Head of caudate nucleus (tissue), 42 donors: ENCODE measurements at regions not wholly inside any gene's neighbourhood (a gene's known extent, or its start where the extent isn't known, plus 50 kb on each side); places are given as distances from the start of the nearest gene placed in this dataset.

Experiments used
- DNase-seq, 42 donors: peaks; one replicate each; pipeline versions ENCODE4 v3.0.0 to v3.0.0-alpha.2; 2020 to 2021; ENCODE audit warnings: mixed read lengths in 7 of 42
- intact Hi-C: fragments of 100-400 bp; cut with DNase I; formaldehyde crosslinking; loops from one replicate; pipeline ENCODE4 v1.15.0; 2022

DNA sequence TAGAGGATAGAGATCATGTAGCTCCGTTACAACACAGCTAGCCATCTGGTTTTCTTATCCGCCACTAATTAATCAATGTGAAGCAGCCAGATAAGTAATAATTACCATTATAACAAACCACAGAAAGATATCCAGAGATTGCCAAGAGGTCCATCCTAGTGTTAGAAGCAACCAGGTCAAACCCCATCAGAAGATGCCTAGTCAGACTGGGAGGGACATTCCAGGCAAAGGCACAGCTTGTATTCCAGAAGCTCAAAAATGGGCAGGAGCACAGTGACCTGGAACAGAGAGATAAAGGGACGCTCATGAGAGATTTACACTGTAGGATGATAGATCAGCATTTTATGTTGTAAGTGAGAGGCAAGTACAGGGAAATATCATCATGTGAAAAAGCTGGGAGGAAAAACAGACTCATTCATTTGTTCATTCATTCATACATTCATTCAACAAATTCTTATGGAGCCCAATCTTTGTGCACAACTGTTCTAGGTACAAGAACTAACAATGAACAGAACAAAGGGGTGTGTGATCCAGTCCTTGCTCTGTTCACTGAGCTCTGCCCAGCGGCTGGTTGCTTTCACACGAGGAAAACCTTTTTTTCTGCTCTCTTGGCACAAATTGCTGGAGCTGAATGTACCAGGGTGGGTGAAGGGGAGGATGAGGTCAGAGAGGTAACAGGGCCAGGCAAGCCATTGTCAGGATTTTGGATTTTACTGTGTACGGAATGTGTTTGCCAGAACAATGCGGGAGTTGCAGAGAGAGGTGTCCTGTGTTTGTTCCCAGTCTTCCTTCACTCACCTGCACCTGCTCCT is 240.8 kb upstream of the FGGY start:
- DNase-seq: peak in 1 of 42 donors; percentile 37
- intact Hi-C loops: no loop called here

DNA sequence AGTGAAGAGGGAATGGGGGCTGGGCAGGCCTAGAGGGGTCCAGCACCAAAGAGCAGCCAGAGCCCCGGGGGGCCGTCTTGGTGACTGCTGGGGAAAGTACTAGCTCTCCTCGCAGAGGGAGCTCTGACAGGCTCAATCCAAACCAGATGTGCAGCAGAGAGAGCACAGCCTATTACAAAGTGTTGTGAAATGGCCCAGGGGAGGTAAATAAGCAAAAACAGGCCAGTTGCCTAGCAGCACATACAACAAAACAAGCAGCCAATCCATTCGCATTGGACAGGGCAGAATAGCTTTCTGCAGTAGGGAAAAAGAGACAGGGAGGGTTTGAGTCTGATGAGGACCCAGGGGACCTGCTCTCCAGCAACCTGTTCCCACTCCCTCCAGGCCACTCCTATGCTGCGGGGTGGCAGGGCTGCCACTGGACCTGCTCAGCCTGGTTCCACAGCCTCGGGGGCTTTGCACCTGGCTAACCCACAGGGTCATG is 239.6 kb upstream of the FGGY start:
- DNase-seq: no peak

DNA sequence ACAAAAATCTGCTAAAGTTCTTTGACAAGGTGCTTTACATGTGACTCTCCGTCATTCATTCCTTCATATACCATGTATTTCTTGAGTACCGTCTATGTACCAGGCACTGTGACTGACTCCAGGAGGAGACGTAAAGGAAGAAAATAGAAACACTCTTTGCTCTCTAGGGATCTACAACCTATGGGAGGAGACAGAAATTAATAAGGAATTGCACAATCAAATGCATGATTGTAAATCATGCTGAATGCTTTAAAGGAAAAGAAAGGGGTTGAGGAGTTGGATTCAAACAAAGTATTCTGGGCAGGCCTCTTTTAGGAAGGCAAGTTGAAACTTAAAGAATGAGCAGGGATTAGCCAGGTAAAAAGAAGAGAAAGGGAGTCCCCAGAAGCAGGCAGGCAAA is 239.1 kb upstream of the FGGY start:
- intact Hi-C loops: no loop called here
- DNase-seq: no peak

More for the DNA sequence above, 239.6 kb upstream of the FGGY start:
- intact Hi-C loops: no loop called here

DNA sequence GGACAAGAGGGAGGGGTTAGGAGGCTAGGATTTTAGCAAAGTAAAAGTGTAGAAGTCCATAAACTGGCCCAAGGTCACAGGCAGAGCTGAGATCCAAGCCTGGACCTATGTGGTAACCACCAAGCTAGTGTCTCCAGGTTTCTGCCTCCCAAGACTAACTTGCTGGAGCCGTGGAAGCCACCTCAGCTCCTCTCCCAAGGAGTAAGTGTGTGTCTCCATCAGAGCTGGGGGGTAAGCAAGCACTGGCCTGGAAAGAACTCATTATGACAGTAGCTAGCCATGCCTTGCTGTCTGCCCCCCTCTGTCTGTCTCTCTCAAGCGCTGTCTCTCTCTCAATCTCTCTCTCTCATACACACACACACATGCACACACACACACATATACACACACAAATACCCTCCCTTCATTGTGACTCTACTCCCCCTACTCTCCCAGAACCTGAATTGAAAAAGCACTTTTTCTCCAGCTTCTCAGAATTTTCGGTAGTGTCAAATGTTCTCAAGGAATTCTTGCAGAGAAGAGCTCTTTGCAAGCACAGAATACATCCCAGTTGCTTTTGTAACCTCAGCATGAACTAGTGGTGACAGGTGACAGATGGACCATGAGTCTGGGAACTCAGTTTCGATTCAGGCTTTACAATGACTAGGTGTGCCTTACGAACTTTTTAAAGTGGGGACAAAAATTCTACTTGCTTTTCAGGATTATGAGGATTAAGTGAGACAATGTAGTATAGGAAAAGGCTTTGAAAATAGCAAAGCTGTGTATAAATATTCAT is 238.0 kb upstream of the FGGY start:
- no peak for DNase-seq
- intact Hi-C loops: no loop called here

DNA sequence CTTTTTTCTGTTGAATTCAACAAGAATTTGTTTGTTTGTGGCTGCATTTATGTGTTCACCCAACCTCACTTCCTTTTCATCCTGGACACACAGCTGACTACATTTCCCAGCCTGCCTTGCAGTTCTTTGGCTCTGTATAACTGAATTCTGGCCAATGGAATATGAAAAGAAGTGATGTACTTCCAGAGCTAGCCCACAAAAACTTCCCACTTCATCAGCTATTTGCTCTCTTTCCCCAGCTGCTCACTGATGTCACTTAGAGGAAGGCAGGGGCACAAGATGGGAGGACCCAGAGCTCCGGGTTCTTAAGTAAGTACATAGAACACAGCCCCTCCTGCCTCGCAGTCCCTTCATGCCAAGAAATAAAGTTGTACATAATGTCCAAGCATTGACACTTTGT is 235.0 kb upstream of the FGGY start:
- intact Hi-C loops: no loop called here
- DNase-seq: peak in 11 of 42 donors; percentile 9 to 55 (median 22)

DNA sequence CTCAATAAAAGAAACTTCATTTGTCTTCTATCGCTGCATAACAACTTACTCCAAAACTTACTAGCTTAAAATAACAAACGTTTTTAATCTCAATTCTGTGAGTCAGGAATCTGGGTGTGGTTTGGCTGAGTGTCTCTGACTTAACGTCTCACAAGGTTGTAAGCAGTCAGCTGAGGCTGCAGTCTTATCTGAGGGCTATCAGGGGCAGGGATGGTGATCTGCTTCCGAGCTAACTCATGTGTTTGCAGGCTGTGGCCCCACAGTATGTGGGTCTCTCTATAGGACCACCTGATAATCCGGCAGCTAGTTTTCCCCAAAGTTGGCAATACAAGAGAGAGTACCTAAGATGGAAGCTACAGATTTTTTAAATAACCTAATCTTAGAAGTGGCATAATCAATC is 234.2 kb upstream of the FGGY start:
- DNase-seq: no peak
- intact Hi-C loops: no loop called here

DNA sequence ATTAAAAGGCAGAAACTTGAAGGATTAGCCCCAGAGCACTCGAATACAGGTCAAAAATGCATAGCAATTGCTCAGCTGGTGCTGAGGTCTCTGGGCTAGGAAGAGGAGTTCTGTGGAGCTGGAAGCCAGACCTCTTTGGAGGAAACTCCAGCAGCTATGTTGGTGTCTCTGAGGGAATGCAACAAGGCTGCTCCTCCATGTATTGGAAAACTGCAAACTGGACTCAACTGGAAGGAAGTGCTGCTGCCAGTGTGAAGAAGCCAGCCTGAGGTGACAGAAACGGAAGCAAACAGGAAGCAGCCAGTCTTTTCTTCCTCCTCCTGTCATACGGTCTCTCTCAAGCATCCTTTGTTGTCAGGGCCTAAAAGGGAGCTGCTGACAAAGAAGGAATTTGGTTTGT is 233.4 kb upstream of the FGGY start:
- intact Hi-C loops: no loop called here
- DNase-seq: peak in 2 of 42 donors; percentile 8 to 45

DNA sequence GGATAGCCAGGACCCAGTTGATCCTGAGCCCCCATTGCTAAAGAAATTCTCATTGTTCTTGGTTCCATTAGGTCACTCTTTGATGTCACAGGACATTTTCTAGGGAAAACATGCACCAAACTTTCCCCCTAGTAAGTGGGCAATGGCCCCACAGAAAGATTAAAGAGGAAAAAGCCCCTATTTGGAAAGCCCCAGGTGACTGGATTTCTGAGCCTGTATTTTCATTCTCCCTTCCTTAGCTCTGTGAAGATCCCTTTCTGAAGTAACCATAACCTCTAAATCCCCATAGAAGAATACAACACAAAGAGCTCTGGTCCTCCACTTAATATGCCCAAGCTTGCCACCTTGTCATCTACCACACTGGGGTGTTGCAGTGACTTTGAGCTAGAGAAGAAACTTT is 232.3 kb upstream of the FGGY start:
- intact Hi-C loops: no loop called here
- DNase-seq: no peak

DNA sequence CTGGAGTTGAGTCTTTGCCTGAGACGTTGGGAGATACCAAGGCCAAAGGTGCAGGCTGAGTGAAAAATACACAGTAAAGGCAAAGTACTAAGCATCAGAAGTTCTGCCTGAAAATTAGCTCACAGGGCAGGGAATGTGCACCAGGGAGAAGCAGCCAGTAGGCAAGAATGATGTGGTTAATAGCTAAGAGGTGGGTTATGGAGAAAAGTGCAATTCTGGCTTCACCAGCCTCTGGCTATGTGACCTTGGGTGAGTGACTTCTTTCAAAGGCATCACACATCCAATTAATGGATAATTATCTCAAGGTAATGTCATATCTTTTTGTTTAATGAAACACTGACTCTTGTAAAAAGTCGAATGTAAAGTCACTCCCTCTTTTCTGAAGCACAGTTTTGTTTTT is 230.7 kb upstream of the FGGY start:
- intact Hi-C loops: no loop called here

DNA sequence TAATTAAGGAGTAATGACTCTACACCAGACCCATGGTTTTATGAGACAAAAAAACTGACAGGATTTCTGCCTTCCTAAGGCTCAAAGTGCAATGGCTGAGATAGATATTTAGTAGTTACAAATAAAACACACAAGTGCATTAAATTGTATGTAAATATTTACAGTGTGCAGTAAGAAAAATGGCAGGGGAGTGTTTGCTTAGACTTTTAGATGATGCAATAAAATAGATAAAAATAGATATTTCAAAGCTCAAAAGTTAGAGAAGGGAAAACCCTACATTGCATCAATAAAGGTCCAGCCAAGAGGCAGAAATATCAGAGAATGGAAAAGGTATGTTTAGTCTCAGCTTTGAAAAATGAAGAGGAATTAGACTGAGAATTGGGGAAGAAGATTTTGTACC is 226.3 kb upstream of the FGGY start:
- intact Hi-C loops: no loop called here
- no peak for DNase-seq

More for the DNA sequence above, 230.7 kb upstream of the FGGY start:
- no peak for DNase-seq

DNA sequence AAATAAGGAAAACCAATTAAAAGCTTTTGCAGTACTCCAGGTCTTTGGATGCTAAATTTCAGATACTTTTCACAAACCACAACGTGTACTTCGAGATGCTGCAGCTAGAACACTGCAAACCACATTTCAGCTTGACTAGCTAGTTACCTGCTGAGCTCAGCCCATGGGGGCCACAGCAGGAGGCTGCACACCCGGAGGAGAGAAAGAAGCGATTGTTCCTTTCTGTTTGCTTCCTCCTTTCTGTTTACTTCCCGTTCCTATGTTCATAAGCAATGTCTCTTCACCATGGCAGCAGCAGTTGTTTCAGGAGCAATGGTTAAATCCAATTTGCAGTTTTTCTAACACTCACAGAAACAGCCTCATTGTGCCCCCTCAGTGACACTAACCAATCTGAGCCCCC is 225.6 kb upstream of the FGGY start:
- peak in 1 of 42 donors; percentile 30 for DNase-seq
- intact Hi-C loops: no loop called here

DNA sequence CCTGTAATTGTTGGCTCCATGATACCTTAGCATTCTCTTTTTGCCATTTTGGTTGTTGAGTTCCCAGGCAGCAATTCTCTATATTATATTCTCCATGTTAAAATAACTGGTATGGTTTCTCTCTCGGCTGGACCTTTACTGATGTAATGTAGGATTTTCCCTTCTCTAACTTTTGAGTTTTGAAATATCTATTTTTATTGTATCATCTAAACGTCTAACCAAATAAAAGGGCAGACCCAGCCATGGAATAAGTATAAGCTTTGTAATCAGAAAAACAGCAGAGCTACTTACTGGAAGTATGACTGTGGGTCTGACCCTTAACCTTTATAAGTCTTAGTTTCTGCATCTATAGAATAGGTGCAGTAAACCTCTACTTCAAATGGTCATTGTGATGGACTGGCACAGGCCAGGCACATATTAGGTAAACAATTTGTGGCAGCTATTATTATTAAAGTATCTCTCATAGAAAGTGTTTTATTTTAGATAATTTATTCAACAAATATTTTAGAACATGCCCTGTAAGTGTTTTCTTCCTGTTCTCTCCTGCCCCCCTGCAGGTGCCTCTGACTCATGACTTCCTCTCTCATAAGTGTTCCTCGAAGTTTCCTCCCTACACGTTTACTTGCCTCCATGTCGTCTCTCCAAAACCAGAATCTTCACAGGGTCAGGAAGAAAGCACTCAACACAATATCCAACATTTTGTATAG is 224.9 kb upstream of the FGGY start:
- intact Hi-C loops: no loop called here
- no peak for DNase-seq

DNA sequence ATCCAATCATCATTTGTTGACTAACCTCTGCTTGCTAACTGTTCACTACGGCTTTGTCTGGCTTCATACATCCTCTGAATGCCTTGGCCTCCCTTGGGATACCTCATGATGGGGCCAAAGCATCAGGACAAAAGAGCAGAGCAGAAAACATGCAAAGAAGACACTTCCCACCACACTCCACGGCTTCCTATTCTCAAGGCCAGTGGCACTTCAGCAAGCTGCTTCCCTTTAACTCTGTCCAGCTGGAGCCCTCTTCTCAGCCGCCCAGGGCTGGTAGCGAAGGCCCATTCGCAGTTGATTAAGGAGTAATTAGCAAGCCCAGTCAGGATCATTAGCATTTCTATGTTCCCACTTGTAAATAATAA is 224.3 kb upstream of the FGGY start:
- intact Hi-C loops: no loop called here
- DNase-seq: peak in 7 of 42 donors; percentile 12 to 50 (median 18)

DNA sequence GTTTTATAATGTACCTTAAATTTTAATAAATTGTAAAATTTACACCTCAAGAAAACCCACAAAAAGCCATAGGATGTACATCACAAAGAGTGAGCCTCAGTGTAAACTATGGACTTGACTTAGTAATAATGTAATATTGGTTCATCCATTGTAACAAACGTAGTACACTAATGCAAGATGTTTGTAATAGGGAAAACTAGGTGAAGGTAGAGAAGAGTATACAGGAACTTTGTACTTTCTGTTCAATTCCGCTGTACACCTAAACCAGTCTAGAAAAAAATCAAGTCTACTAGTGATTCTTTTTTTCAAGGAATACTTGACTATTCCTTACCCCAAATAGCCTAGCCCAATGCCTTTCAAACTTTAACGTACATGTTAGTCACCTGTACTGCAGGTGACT is 222.3 kb upstream of the FGGY start:
- intact Hi-C loops: no loop called here
- no peak for DNase-seq

DNA sequence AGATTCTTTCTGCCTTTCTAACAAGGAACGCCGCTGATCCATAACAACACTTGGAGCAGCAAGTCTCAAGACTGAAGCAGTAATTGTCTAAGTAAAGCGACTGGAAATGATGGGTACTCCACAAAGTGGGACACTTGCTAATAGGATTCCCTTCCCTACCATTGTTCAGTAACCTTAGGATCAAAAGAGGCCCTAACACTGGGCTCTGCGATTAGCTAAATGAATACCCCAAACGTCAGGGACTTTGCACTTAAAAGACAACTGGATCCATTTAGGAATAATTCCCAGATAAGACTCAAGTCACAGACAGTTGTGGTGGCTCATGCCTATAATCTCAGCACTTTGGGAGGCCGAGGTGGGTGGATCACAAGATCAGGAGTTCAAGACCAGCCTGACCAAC is 221.9 kb upstream of the FGGY start:
- DNase-seq: no peak
- intact Hi-C loops: no loop called here

DNA sequence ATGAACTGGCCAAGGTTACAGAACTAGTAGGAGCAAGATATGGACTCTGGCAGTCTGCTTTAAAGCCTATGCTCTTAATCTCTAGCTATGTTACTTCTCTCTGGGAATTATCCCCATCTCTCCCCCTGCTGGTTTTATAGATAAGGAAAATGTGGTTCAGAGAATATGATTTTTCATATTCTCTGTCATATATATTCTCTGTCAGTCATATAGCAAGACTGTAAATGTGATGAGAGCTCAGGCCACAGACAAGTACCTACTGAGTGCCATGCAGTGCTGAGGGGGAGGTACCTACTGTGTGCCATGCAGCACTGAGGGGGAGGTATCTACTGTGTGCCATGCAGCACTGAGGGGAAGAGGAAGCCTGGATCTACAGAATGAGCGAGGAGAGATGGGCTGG is 220.3 kb upstream of the FGGY start:
- intact Hi-C loops: no loop called here
- no peak for DNase-seq

DNA sequence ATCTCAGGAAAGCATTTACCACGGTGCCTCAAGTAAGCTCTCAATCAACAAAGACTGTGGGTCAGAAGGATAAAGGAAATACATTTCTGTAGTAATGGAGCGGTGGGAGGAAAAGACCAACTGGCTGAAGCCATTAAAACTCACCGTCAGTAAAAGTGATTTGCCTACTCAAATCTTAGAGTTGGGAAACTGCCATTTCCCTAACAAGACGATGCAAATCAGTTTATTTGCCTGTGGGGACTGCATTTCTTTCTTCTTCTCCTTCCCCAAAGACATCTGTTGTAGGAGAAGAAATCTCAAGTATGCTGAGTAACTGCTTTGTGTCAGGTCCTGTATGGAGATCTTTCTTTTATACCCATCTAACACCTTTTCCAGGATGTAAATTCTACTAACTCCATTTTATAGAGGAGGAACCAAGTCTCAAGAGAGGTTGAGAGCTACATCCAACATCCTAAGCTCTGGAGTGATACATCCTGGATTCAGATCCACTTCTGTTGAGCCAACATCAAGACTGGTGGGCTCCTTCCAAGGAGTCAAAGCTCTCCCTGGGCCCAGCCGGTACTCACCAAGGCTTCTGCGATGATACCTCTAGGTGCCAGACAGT is 219.3 kb upstream of the FGGY start:
- intact Hi-C loops: no loop called here
- DNase-seq: no peak

DNA sequence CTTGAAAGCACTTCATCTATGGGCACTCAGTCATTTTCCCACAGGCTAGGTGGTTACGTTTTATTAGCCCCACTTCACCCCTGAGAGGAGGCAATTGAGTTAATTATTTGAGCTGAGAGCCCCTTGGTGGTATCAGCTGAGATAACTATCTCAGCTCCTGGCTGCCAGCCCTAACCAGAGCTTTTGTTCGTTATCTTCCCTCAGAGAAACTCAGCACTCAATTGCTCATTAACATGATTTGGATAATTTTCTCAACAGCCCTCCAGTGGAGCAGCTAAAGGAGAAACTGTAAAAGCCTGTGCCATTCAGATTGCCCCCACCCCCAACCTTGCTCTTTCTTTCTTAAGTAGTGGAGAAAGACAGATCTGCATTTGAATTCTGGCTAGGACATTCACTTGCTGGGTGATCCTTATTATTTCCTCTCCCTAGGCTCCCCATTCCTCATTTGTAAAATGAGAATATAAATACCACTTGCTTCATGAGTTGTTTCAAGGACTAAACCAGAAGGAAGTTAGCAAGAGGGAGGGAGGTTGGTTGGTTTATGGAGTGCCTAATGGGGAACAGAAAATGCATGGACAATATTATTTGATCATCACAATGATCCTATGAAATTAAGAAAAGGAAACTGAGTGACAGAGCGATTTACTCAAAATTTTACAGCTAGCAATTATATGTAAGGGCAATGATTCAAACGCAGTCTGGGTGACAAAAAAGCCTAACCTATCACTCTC is 218.7 kb upstream of the FGGY start:
- no peak for DNase-seq
- intact Hi-C loops: no loop called here

DNA sequence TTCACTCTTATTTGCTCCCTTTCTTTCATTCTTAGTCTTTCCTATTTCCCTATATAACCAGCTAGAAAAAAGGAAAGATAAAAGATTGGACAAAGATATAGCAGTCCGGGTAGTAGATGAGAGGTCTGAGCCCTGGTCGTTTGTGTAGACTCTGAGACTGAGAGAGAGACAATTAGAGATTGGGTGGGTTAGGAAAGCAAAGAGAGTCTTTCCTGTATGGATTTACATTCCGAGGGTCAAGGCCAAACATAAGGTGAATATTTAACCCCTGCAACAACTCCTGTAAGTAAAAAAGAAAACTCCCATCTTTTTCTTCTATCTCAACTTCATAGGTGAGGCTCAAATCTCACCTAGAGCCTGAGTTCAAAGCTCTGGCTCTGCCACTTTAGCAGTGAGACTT is 218.0 kb upstream of the FGGY start:
- intact Hi-C loops: no loop called here
- no peak for DNase-seq
